ENCODE measurements at regions not wholly inside any gene's neighbourhood (a gene's known extent, or its start where the extent isn't known, plus 50 kb on each side); places are given as distances from the start of the nearest gene placed in this dataset.

- FAIRE-seq (no peak), DNase-seq (ENCODE audit: low spot score) (no peak), ATAC-seq (no peak)
- H3K4me3 ChIP-seq (replicated peaks in 1 of 3; ENCODE audit: insufficient read depth in 1 of 3, low read depth in 2 of 3, low read length in 3 of 3): no peak overlapping the region
- BruUV-seq (replicated peaks): no TSS peak
- in situ Hi-C loops (cut with HindIII; ENCODE audit: extremely low pct_ligation_motif_present, low pct_unique_long_range_greater_than_20kb) (no loop called here), intact Hi-C loops (cut with micrococcal nuclease; ENCODE audit: unreplicated experiment) (no loop called here)
- CTCF ChIA-PET (ENCODE audit: low intra/inter-chr PET ratio, low total read pairs): no interaction called here
- peaks cover 55% of the 10 kb centered on the region for H3K9me3 ChIP-seq (ENCODE audit: low read length)
- H3K79me2 ChIP-seq (ENCODE audit: insufficient read depth, low read length): no peaks in the 10 kb centered on the region
- H3K4me1 ChIP-seq (ENCODE audit: insufficient read depth, low read length): no peaks in the 10 kb centered on the region
- WGBS (ENCODE audit: low lambda C conversion rate): 4% methylated on average over 2 of the region's 2 CpGs
- POLR2A ChIA-PET: no interaction called here
- H3K4me2 ChIP-seq (ENCODE audit: low read depth, low read length): no peak overlapping the region
- H3K9ac ChIP-seq (ENCODE audit: insufficient read depth, low read depth, low read length): no peak overlapping the region
- H2AFZ ChIP-seq (ENCODE audit: low read length): no peak overlapping the region
- H4K20me1 ChIP-seq (ENCODE audit: insufficient read depth, low read length): no peaks in the 10 kb centered on the region
- no peak overlapping the region for H3K27ac ChIP-seq (ENCODE audit: extremely low read length, insufficient read depth, low read length)
- H3K27me3 ChIP-seq (ENCODE audit: control insufficient read depth in 1 of 2, insufficient read depth in 2 of 2, low read length in 2 of 2): no peaks in the 10 kb centered on the region
- TF ChIP-seq HNF1A (IDR thresholded peaks at IDR 0.05; ENCODE audit: low read depth) (no peak), HNF1A (CRISPR knock-in tag; IDR thresholded peaks at IDR 0.05; ENCODE audit: borderline replicate concordance) (no peak), NFIB (CRISPR knock-in tag; IDR thresholded peaks at IDR 0.05; ENCODE audit: borderline replicate concordance) (no peak), ZNF234 (CRISPR knock-in tag; conservative IDR thresholded peaks at IDR 0.05) (no peak), ZNF329 (CRISPR knock-in tag; IDR thresholded peaks at IDR 0.05; ENCODE audit: low read depth) (no peak), NFE2 (CRISPR knock-in tag; IDR thresholded peaks at IDR 0.05) (no peak), ZNF296 (CRISPR knock-in tag; conservative IDR thresholded peaks at IDR 0.05) (no peak), DDIT3 (CRISPR knock-in tag; IDR thresholded peaks at IDR 0.05) (no peak), TBL1XR1 (IDR thresholded peaks at IDR 0.05; ENCODE audit: borderline replicate concordance, low read length, partially characterized antibody) (no peak), TCF7 (IDR thresholded peaks at IDR 0.05; ENCODE audit: low read depth) (no peak), ATM (IDR thresholded peaks at IDR 0.05; ENCODE audit: borderline replicate concordance) (no peak)
- no peaks in the 10 kb centered on the region for H3K36me3 ChIP-seq (replicated peaks in 1 of 2; ENCODE audit: control insufficient read depth in 1 of 2, insufficient read depth in 2 of 2, low read length in 2 of 2)
These were observed 372.6 kb downstream of the SOX11 start for GRCh38 chr2:6064757-6065156.

Measured in HepG2 (cell line).